CD4-positive, alpha-beta T cell (primary cell): ENCODE measurements at regions not wholly inside any gene's neighbourhood (a gene's known extent, or its start where the extent isn't known, plus 50 kb on each side); places are given as distances from the start of the nearest gene placed in this dataset.

Source experiments
- ATAC-seq: fragments of 200-7000 bp; cut with Tn5 transposase; one replicate; pipeline ENCODE4 v1.10.0; 2022; ENCODE audit warnings: mild to moderate bottlenecking; ENCODE audit not compliant: poor library complexity
- CTCF ChIA-PET: fragments of 350-600 bp; sonication (Branson Sonifier 250); formaldehyde crosslinking; loops from one replicate; lab custom pipeline; 2021; ENCODE audit warnings: antibody characterized with exemption, inconsistent platforms; lab: Charles Lee
- POLR2A ChIA-PET: fragments of 350-600 bp; sonication (Branson Sonifier 250); formaldehyde crosslinking; loops from one replicate; lab custom pipeline; 2021; ENCODE audit warnings: antibody characterized with exemption, inconsistent platforms; lab: Charles Lee
- DNase-seq, 14 experiments: peaks; one replicate each; pipeline ENCODE4 v3.0.0-alpha.2; 2013 to 2020; ENCODE audit warnings: mixed read lengths in 2 of 14
- H3K27ac ChIP-seq, 2 donors: one replicate each; pipeline versions ENCODE4 v1.5.1 to v1.7.0; 2013; ENCODE audit warnings: low read length in 2 of 2, low read depth in 1 of 2, mild to moderate bottlenecking in 1 of 2
- H3K27me3 ChIP-seq, 2 experiments: 1 replicate in 1 of 2; 2 replicates in 1 of 2; pipeline versions ENCODE4 v1.6.1 to v1.7.0; 2013; ENCODE audit warnings: low read length in 2 of 2, control low read depth in 1 of 2, mild to moderate bottlenecking in 1 of 2, moderate library complexity in 1 of 2; ENCODE audit not compliant: insufficient read depth in 2 of 2, control insufficient read depth in 1 of 2
- H3K36me3 ChIP-seq: one replicate; pipeline ENCODE4 v1.6.1; 2013; ENCODE audit warnings: low read length, control low read depth; ENCODE audit not compliant: insufficient read depth
- H3K4me1 ChIP-seq: one replicate; pipeline ENCODE4 v1.6.1; 2013; ENCODE audit warnings: low read length, control low read depth; ENCODE audit not compliant: insufficient read depth
- H3K4me3 ChIP-seq: one replicate; pipeline ENCODE4 v1.5.1; 2013; ENCODE audit warnings: mild to moderate bottlenecking, low read length, moderate library complexity
- H3K9me3 ChIP-seq, 2 experiments: 1 replicate in 1 of 2; 2 replicates in 1 of 2; pipeline versions ENCODE4 v1.6.1 to v1.7.0; 2013; ENCODE audit warnings: low read length in 2 of 2, mild to moderate bottlenecking in 2 of 2, control low read depth in 1 of 2, moderate library complexity in 1 of 2; ENCODE audit not compliant: control insufficient read depth in 1 of 2, insufficient read depth in 1 of 2
- H3K27ac Mint-ChIP-seq: one replicate; pipeline ENCODE4 v1.8.0; 2020; ENCODE audit warnings: mixed read lengths
- H3K27me3 Mint-ChIP-seq: one replicate; pipeline ENCODE4 v1.8.0; 2021; ENCODE audit warnings: mixed read lengths
- H3K36me3 Mint-ChIP-seq: one replicate; pipeline ENCODE4 v1.8.0; 2021; ENCODE audit warnings: low read depth, mixed read lengths
- H3K4me1 Mint-ChIP-seq: one replicate; pipeline ENCODE4 v1.8.0; 2021; ENCODE audit warnings: low read depth, mixed read lengths
- H3K4me3 Mint-ChIP-seq: one replicate; pipeline ENCODE4 v1.8.0; 2020; ENCODE audit warnings: mild to moderate bottlenecking, mixed read lengths
- H3K9me3 Mint-ChIP-seq: one replicate; pipeline ENCODE4 v1.8.0; 2020; ENCODE audit warnings: mixed read lengths
- CTCF ChIP-seq: fragments of 200-600 bp; IDR thresholded peaks from one replicate; pipeline ENCODE4 v1.8.0; 2022; ENCODE audit warnings: antibody characterized with exemption, mild to moderate bottlenecking
- intact Hi-C, 2 experiments: fragments of 100-400 bp; cut with DNase I in 1 of 2; cut with micrococcal nuclease in 1 of 2; formaldehyde crosslinking; loops; one replicate each; pipeline versions ENCODE4 v1.15.1 to v1.9.0; 2023 to 2025; cut with DNase I, micrococcal nuclease

GRCh38 chr22:46052331-46052771, 75.4 kb upstream of the WNT7B start:
- no peak for DNase-seq
- Histone ChIP-seq H3K27ac (peak overlapping the region; percentile 64 to 85), H3K4me1 (peaks cover 72% of the 10 kb centered on the region), H3K9me3 (no peaks in the 10 kb centered on the region), H3K27me3 (no peaks in the 10 kb centered on the region), H3K4me3 (peak overlapping the region; percentile 62), H3K36me3 (no peaks in the 10 kb centered on the region)
- peaks cover 53% of the 10 kb centered on the region for H3K4me1 Mint-ChIP-seq
- POLR2A ChIA-PET: interaction anchor here (1.4 to 5.7 kb wide), 5 partner anchors 8 to 39 kb away, joined by 3 to 102 read pairs (median 26); no protein-coding TSS in a partner anchor
- H3K27ac Mint-ChIP-seq: peak overlapping the region; percentile 98
- no peak for TF ChIP-seq CTCF
- no peak for ATAC-seq
- peak overlapping the region; percentile 95 for H3K4me3 Mint-ChIP-seq
- no peaks in the 10 kb centered on the region for H3K27me3 Mint-ChIP-seq
- CTCF ChIA-PET: interaction anchor here (1.3 to 4.0 kb wide), 3 partner anchors 15 to 46 kb away, joined by 6 to 12 read pairs (median 10); no protein-coding TSS in a partner anchor
- intact Hi-C loops: loop anchor here in 1 of 2 experiments (5.0 to 10.0 kb wide), 3 partner anchors 65 to 808 kb away; partner anchors contain the start of gene KIAA0930
- H3K36me3 Mint-ChIP-seq: peaks cover 5% of the 10 kb centered on the region
- H3K9me3 Mint-ChIP-seq: no peaks in the 10 kb centered on the region

GRCh38 chr22:46052801-46053562, 76.0 kb upstream of the WNT7B start:
- peaks cover 55% of the 10 kb centered on the region for H3K4me1 Mint-ChIP-seq
- peak in 4 of 14 experiments; percentile 35 to 56 (median 45) for DNase-seq
- intact Hi-C loops: loop anchor here in 1 of 2 experiments (5.0 to 10.0 kb wide), 3 partner anchors 64 to 808 kb away; partner anchors contain the start of gene KIAA0930

More at GRCh38 chr22:46052801-46053562, 76.0 kb upstream of the WNT7B start:
- peak overlapping the region; percentile 98 for H3K27ac Mint-ChIP-seq
- no peak for TF ChIP-seq CTCF
- peak overlapping the region; percentile 64 to 85 for H3K27ac ChIP-seq
- no peaks in the 10 kb centered on the region for H3K27me3 ChIP-seq
- no peaks in the 10 kb centered on the region for H3K9me3 Mint-ChIP-seq
- peaks cover 78% of the 10 kb centered on the region for H3K4me1 ChIP-seq
- no peak for ATAC-seq
- H3K36me3 Mint-ChIP-seq: peaks cover 5% of the 10 kb centered on the region
- ChIA-PET CTCF (interaction anchor here (1.1 to 4.0 kb wide), 5 partner anchors 12 to 47 kb away, joined by 3 to 12 read pairs (median 6); no protein-coding TSS in a partner anchor), POLR2A (interaction anchor here (1.0 to 5.7 kb wide), 9 partner anchors 8 to 381 kb away, joined by 3 to 102 read pairs (median 5); partner anchors contain the start of genes ATXN10 and GTSE1)
- H3K36me3 ChIP-seq: no peaks in the 10 kb centered on the region
- H3K4me3 ChIP-seq: peak overlapping the region; percentile 62
- peak overlapping the region; percentile 95 for H3K4me3 Mint-ChIP-seq
- no peaks in the 10 kb centered on the region for H3K9me3 ChIP-seq
- H3K27me3 Mint-ChIP-seq: no peaks in the 10 kb centered on the region
